Activated CD4-positive, alpha-beta T cell treated with anti-CD3 and anti-CD28 coated beads, Interleukin-2, amount 50 U/mL, for 48 hours (primary cell): ENCODE measurements at regions not wholly inside any gene's neighbourhood (a gene's known extent, or its start where the extent isn't known, plus 50 kb on each side); places are given as distances from the start of the nearest gene placed in this dataset.
"Not testable (repeated sequence)": the region's sequence is repeated elsewhere in the genome, so short reads cannot be mapped to it uniquely, and the experiment has no call there.

Experiments
- DNase-seq, 2 experiments: peaks; one replicate each; pipeline ENCODE4 v3.0.0-alpha.2; 2020

GRCh38 chr4:159748834-159749444 lies 646.1 kb downstream of the RAPGEF2 start:
- no peak for DNase-seq

- DNase-seq, result no peak
Observed at GRCh38 chr4:159757499-159757898, 654.6 kb downstream of the RAPGEF2 start.

DNA sequence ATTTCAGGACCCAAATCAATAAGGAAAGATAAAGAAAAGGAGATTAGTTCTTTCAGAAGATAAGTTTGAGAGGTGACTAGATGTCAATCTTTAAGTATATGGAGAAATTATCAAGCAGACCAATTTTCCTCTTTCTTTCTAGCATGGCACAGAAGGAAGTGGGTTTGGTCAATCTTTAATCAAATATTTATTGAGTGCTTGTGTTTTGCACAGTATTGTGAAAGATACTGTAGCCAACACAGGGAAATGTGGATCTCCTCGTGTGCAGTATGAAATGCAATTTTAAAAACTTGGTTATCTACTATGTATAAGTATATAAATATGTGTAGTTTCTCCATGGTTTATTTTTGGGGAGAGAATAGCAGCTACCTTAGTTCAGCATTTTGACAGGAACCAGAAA lies 655.2 kb downstream of the RAPGEF2 start:
- DNase-seq, result no peak

- DNase-seq, result no peak
Observed at GRCh38 chr4:159762672-159763071, 659.8 kb downstream of the RAPGEF2 start.

DNA sequence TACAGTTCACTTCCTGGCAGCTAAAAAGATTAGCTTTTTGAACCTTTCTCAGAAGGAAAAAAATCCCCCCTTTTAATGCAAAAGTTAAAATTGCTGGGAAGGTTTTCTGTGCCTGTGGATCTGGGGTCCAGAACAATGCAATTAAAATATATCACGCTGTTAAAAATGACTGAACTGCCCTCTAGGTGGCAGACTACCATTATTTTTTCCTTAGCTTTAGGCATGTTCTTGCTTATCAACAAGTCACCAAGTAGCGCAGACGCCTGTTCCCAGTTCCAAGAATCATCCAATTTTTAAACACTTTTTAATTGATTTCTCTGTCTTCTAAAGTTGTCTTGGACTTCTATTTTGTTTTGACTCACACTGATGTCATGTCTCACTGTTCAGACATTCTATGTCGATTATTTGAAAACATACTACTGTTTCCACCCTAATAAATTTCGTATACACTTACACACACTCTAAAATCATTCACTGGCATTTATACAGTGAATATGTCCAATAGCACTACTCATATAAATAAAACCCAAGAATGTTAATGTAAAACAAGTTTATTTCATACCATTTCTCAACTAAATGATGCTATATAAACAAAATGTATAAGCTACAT lies 661.6 kb downstream of the RAPGEF2 start:
- no peak for DNase-seq

DNA sequence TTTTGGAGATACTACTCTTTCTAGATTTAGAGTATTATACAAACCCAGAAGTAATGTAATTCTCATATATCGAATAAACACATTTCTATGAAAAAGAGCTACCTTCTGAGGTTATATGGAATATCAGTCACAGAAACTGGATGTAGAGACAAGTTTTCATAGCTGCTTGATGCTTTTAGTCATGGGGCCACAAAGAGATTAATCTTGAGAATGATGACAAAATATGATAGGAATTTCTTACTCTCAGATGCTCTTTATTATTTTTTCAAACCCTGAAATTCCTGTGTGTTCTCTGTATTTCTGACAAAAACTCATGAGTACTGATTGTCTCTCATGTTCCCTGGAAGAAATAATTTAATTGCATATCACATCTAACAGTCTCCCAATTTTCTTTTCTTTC lies 662.5 kb downstream of the RAPGEF2 start:
- no peak for DNase-seq

DNA sequence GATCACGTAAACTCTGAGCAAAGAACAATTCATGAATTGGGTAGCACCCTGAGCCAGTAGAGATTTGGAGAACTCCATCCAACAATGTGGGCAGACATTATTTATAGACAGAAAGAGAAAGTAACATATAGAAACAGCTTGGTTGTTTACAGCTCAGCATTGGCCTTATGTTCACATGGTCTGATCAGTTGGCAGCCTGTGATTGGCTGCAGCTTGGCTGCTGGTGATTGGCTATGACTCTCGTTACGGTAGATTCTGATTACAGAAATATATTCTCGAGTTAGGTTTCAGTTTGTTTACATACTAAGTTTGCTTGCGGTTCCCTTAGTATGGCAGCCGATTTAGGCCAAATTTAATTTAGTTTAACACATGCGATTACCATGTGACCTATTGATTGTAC lies 663.4 kb downstream of the RAPGEF2 start:
- no peak for DNase-seq

- DNase-seq, result no peak
Observed at GRCh38 chr4:159767406-159767805, 664.5 kb downstream of the RAPGEF2 start.

DNA sequence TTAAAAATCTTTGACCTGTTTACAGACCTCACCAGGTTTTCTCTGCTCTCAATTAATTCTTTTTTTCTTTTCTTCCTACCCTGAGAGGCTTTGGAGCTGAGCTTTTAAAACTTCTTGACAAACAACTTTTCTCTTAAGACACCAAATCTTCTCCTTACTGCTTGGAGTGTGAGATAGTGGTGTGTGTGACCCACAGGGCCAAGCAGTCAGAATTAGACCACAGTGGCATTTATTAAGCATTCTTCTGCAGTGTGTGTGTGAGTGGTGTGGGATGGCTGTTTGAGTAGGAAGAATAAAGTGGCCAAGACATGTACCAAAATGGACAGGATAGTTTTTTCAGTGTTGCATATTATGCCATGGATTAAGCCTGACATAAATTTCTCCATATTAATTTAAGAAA lies 665.1 kb downstream of the RAPGEF2 start:
- DNase-seq, result no peak

DNA sequence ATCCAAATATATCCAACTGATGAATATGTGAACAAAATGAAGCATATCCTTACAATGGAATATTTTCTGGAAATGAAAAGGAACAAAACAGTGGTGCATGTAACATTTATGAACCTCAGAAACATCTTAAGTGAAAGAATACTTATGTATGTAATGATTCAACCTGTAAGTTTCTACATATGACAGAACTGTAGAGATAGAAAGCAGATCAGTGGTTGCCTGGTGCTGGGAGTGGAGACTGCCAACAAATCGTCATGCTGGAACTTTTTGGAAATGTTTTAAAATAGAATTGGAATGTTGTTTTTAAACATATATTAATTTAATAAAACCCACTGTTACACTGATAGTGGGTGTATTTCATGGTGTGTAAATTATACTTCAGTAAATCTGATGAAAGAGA lies 667.5 kb downstream of the RAPGEF2 start:
- no peak for DNase-seq

DNA sequence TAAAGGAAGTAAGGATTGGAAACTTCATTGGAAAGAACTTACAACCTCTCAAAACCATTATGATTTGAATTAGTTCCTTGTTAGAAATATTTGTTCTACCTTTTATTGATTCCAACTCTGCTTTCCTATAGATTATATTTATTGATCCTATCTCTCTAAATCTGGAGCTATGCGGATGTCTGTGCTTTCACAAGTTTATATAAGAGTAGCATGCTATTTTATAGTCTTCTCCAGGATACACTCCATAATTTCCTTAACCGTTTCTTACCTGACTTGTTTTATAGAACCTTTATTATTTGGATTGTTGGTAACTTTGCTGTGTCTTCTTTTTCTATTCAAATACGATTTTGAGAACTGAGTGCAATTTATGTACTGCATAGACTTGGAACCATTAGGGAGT lies 668.1 kb downstream of the RAPGEF2 start:
- no peak for DNase-seq

GRCh38 chr4:159776961-159777360 lies 674.1 kb downstream of the RAPGEF2 start:
- no peak for DNase-seq

DNA sequence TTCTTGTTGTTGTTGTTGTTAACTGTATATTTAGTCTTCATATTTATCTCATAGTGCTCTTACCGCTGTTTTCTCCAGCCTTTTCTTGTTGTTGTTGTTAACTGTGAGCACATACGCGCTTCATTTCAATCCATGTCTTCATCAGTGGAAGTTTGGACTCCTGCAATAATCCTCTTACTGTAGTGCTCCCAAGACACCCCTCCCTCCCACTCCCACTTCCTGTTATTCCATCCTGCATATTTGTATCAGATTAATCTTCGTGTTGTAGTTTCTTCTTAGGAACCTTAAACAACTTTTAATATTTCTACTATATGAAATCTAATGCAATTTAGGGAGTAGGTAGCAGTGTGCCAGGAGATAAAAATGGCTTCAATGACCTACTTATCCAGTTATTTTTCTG lies 674.8 kb downstream of the RAPGEF2 start:
- no peak for DNase-seq

- DNase-seq, result no peak
Observed at GRCh38 chr4:159778298-159778697, 675.4 kb downstream of the RAPGEF2 start.

DNA sequence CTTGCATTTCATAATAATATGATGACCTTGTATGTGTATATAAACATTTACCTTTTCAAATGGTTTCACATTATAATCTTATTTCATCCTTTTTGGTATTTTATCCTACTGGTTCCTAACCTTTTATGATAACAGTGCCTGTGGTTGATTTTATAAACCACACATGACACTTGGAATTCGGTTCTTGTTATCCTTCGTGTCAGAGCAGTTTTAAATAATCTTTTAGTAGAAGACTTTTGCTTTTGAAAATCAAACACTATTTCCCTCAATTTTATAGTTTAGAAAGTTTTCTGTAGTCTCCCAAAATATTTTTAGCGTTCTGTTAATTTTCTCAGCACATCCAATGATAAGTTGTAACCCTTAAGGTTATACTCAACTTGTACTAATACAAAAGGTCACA lies 676.8 kb downstream of the RAPGEF2 start:
- no peak for DNase-seq

DNA sequence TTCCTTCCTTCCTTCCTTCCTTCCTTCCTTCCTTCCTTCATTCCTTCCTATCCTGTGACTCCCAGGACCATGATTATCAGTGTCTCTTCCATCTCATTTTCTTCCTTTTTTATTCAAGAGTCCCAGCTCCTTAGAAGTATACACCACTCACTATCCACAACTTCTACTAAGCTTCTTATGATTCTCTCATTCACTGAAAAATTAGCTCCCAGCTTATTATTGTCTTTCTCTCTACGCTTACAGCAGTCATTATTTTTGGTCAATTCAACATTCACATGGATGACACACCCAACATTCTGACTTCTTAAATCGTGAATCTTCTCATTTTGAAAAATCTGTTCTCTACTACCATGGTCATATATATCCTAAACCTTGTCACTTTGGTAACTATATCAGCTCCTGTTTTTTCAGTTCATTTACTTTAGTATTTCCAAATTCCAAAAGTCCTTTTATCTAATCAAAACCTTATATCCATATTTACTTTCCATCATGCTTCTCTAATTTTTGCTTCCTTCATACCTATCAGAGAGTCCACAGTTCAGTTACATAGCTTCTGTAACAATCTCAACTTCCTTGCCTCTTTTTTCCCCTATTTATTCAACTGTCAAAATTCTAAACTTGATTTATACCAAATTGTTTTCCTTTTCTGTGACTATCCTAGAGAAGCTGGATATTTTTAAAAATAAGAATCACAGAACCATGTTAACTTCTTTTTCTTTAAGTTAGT lies 677.5 kb downstream of the RAPGEF2 start:
- DNase-seq, result no peak

DNA sequence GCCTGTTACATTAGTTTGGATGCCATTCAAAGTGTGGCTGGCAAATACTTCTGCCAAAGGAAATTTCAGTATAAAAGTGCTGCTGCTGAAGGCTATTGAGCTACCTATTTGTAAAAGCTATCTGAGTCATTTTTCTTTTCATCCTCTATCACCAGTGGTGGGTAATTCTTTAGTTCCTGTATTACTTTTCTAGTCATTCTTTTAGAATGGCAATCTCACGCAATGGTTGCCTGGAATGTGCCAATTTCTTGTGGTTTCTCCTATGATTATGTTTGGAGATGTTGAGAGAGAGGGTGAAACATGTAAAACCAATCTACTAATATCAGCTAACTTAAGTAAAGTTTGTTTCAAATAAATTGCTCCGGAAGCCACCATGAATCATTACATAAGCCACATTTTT lies 685.0 kb downstream of the RAPGEF2 start:
- no peak for DNase-seq

DNA sequence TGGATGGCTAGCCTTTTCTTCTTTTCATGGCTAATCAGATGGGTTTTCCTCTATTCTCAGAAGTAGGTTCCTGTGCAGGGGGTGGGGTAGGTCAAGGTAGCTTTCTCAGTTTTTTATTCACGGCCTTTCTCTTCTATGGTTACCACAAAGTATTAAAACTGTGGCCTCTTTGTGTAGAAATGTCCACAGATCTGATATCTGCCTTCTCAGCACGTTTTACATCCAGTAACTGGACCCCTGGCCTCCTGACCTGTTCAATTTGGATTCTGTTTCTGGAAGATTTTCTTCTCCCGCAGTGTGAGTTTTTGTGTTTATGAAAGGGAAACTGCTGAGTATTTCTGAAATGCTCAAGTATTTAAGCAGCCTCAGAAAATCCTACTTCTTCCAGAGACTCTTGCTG lies 688.5 kb downstream of the RAPGEF2 start:
- DNase-seq, result no peak

GRCh38 chr4:159804592-159804991 lies 701.7 kb downstream of the RAPGEF2 start:
- DNase-seq, result not testable (repeated sequence)

- DNase-seq, result no peak
Observed at GRCh38 chr4:159823743-159824142, 720.9 kb downstream of the RAPGEF2 start.

GRCh38 chr4:159828687-159829086 lies 725.8 kb downstream of the RAPGEF2 start:
- no peak for DNase-seq

GRCh38 chr4:159829184-159829583 lies 726.3 kb downstream of the RAPGEF2 start:
- DNase-seq, result no peak

- no peak for DNase-seq
Observed at GRCh38 chr4:159837071-159837470, 734.2 kb downstream of the RAPGEF2 start.

GRCh38 chr4:159855731-159856130 lies 752.9 kb downstream of the RAPGEF2 start:
- DNase-seq, result no peak

GRCh38 chr4:159856451-159856850 lies 753.6 kb downstream of the RAPGEF2 start:
- DNase-seq, result no peak
